Stimulated activated CD4-positive, alpha-beta T cell treated with anti-CD3 and anti-CD28 coated beads, Interleukin-2, amount 100 ng/mL, for 4 hours (primary cell): ENCODE measurements at regions not wholly inside any gene's neighbourhood (a gene's known extent, or its start where the extent isn't known, plus 50 kb on each side); places are given as distances from the start of the nearest gene placed in this dataset.

Experiments
- DNase-seq: peaks from one replicate; pipeline ENCODE4 v3.0.0-alpha.2; 2020; ENCODE audit warnings: low read depth

DNA sequence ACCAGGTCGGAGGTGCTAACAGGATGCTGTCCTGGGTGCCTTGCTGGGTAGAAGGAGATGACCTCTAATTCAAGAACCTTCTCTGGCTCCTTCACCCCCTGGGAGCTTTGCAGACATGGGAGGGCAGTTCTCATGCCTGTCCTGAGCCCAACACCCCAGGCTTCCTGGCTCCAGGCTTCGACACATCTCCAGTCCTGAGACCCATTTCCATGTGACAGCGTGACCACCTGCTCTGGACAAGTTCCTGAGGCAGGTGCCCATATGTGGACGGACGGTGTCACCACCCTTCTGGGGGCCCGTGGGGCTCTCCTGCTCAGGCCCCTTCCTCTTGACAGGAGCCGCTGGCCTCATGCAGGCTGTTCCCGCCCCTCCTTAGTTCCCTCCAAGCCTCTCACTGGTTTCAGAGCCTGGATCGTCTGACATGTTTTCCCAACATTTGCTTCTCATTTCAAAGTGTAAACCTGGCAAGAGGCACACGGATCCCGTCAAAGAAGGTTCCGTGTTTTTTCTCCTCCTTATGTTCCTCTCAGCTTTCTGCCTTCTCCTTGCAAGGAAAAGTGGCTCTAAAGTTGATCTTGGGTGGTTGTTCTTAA is 291.9 kb upstream of the RTL1 start:
- no peak for DNase-seq

DNA sequence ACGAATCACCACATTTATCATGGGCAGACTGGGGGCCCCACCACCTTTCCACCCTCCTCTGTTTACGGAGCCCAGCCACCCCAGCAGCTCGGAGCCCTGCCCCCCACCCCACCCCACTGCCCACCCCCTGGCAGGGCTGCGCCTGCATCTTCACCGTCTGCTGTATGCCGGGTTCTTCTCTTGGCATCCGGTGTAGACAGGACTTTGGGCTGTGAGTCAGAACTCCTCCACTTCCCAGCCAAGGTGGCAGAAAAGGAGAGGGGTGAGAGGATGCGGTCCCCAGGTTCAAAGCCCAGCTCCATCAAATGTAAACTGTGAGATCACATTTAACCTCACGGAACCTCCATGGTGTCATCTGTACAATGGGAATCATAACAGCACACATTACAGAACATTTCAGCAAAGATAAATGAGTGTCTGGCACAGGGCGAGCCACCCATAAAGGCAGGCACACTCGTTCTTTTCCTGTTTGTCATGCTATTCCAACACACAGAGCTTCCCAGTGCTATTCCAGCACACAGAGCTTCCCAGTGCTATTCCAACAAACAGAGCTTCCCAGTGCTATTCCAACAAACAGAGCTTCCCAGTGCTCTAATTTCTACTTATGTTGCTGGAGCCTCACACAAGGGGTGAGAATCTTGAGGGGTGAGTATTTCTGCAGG is 292.7 kb upstream of the RTL1 start:
- no peak for DNase-seq

DNA sequence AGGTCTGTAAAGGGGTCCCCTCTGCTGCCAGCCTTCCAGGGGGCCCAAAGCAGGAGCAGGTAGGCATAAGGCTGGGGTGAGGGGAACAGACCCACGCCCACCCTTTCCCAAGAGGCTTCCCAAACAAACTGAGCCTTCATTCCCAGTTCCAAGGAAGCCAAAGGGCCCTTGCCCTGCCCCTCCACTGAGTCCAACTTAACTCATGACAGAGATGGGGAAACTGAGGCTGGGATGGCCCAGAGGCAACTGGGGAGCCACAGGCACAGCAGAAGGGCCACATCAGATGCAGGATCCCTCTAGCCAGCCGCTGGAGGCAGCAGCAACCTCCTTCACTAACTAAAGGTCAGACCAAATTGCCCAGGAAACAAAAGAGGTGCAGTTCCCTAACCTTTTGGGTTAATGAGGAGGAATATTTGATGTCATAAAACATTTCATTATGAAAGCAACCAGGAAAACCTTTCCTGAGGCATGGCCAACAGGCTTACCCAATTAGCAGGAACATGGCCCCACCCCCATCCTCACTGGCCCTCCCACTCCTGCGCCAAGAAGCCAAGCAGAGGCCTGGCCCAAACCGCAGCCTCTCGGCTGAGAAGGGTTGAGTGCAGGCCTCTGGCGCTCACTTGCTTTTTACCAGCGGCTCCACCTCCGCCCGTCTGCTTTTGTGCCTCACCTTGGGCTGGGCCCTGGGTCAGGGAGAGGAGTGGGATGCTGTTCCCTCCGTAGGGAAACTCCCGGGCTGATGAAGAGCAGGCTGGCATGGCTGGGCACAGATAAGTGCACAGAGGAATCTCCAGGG is 293.5 kb upstream of the RTL1 start:
- no peak for DNase-seq

DNA sequence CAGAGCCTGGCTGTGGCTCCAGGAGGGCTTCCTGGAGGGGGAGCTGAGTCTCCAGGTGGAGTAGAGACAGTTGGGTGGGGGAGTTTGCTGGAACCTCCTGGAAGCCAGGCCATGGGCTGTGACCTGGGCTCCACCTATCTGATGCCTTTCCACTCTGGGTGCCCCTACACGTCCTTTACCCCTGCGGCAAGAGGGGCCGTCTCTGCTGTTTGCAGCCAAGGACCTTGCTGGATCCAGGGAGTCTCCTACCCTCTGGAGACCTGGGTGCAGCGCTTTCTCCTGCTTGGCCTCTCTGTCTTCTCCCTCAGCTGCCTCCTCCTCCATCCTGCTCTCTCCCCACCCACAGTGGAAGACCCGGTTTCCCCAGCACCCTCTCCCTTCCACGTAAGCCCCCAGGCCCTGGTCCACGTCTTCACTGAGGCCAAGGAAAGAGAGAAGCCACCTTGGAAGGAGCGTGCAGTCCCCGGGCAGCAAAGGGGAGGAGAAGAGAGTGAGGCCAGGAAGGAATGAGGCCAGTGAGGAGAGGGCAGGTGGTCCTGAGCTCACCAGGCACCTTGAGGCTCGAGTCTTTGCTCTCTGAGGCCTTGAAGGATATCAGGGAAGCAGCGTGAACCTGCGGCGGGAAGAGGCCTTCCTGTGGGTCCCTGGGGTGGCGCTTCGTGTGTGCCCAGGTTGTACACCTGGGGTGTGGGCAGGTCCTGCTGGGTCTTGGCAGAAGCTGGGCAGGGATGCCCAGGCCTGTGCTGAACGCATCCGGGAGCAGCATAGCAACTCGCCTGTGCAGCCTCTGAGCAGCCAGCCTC is 294.3 kb upstream of the RTL1 start:
- no peak for DNase-seq

DNA sequence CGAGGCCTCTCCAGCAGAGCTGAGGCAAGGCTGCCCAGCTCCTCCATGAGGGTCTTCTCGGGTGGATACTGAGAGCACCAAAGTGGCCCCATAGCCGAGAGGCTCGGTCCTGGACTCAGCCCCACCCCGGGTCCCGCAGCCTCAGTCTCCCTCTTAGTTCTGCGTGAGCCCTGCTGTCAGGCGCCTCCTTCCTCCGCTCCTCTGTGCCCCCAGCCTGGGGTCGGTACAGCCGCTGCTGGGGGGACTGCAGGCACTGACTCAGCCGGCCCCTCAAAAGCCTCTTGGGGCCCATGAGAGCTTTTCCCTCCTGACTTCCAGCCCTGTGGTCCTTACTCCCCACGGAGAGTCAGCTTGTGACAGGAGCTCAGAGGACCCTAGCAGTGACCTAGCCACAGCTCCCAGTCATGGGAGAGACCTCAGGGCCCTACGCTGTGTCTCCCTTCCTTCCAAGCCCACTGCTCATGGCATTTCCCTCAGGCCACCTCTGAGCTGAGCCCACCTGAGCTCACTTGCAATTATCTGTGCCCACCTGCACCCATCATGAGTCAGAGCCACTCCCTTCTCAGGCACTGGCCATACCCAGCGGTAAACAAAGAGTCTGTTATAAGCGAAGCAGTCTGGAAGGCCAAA is 295.0 kb upstream of the RTL1 start:
- no peak for DNase-seq

DNA sequence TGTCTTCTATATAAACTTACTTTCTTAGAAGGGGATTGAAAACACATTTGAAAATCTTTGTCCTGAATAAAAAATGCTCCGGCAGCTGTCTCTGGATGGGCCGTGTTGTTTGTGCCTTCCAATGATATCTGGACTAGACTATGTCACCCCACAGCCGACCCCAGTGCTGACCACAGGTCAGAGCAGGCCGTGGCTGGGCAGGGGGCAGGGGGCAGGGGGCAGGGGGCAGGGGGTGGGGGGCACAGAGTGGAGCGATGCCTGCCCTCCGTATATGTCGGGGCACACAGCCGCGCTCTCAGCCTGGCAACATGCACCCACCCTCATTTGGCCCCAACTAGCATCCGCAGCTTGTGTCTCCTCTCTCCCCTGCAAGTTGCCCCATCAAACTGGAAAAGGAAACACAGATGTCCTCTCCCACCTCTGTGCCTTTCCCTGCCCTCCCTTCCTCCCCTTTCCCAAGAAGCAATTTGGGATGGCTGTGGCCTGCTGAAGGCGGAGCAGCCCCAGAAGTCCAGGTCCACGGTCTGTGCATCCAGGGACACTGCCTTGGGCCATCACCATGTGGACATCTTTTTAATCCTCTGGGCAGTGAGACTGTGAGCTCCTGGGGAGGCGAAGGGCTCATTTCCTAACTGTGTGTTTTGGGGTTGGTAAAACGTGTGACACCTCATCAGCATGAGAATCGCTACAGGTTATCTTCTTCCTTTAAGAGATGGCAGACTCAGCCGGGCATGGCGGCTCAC is 295.7 kb upstream of the RTL1 start:
- DNase-seq: no peak

DNA sequence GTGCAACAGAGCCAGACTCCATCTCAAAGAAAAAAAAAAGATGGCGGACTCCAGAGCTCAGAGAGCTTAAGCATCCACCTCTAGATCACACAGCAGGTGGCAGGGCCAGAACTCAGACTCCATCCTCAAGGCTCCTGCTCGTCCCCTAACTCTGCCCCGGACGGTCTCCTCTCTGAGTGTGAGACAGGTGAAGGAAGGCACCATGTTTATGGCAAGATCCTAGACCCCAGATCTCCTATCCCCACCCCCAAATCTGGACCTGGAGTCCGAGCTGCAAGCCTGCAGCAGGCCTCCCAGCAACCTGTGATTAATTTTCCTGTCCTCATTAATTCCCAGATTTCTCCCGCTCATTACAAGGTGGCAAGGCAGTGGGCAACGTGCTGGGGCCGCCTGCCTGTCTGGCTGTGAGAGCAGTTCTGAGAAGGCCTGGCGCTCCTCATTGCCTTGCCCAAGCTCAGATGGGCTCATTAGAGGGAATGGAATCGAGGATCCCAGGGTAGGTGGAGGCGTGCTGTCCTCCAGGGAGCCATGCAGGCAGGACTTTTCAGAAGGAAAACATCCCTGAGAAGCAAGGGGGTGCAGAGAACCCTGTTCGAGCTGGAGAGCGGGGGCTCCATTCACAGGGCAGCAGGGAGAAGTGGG is 296.6 kb upstream of the RTL1 start:
- no peak for DNase-seq

DNA sequence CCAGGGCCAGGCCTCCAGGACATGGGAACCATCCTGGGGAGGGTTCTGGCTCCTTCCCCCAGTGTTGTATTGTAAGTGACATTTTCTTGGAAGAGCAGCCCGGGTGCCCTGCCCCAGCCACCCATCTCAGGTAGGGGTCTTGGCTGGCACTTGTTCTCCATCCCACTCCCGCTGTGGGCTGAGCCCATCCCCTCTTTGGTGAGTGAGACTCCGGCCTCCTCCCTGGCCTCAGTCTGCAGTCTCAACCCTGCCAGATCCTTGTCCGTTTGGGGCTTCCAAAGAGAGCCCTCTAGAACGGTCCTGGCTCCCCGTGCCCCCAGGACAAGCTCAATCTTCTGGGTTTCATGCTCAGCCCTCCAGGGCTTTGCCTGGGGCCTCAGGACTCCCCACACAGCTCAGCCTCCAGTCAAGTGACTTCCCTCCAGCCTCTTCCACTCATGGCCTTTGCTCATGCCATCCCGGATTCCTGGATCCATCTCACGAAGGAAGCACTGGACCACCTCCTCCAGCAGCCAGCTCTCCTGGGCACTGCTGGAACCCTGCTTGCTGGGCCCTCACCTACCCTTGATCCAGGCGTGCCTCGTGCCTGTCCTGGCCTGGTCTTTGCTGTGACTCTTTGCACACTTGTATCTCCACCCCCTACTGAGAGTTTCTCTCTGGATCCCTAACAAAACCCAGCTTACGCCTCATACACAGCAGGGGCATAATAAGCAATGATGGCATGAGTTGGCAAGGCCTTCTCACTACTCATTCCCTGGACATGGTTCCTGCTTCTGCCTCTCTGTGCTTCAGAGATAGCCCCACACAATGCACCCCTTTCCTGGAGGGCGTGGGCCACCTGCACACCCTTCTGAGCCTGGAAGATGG is 297.4 kb upstream of the RTL1 start:
- DNase-seq: no peak

DNA sequence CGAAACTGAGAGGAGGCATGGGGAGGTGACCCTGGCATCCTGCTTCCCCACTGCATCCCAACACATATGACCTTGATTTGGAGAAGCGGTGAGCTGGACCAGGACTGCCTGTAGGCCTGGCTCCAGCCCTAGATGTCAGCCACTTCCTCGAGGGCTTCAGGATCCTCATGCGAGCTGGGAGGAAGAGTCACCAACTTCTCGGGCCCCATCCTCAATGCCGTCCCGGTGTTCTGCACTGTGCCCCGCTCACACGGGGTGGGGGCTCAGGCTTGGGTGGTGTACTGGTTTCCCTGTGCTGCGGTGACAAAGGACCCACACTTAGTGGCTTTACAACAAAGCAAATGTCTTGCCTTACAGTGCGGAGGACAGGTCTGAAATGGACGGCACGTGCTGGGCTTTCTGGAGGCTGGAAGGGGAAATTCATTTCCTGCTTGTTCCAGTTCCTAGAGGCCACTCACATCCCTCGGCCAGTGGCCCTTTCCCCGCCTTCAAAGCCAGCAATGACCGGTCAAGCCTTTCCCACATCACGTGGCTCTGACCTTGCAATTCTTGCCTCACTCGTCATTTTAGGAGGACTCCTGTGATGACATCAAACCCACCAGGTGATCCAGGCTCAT is 298.1 kb upstream of the RTL1 start:
- no peak for DNase-seq

DNA sequence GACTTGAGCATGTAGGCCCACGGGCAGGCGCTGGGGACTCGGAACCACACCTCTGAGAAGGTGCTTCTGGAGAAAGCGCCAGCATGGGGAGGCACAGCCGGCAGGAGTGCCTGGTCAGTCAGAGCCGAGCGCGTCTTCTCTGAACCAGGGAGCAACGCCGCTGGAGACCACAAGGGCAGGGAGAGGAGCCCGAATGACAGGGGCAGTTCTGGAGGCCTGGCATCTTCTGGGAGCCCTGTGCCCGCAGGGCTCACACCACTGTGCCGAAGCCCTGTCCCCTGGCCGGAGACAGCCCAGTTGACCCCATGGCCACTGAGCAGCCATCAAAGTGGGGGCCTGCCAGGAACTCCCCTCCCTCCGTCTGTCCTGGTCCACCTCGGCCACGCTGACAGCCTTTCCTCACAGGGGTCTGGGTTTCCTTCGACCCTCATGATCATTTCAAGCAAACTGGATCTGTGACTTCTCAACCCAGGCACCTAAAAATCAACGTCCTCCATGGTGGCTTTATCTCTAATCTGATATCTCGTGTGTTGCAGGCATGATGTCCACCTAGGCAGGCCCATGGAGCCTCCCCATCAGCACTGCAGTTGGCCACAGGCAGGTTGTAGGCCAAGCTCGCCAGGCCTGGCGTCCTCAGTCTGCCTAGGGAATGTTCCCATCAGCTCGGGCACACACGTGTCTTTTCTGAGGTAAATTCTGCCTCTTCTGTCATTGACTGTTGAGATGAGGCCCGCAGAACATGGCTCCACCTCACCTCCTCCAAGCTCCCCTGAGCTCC is 299.3 kb upstream of the RTL1 start:
- DNase-seq: no peak

DNA sequence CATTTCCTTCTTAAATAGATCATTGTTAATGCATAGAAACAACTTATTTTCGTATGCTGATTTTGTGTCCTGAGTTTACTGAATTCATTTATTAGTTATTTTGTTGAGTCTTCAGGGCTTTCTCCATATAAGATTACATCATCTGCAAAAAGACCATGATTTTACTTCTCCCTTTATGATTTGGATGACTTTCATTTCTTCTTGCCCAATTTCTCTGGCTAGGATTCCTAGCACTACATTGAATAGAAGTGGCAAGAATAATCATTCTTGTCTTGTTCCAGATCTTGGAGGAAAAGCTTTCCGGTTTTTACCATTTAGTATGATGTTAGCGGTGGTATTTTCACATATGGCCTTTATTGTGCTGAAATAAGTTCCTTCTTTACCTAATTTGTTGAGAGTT is 303.0 kb upstream of the RTL1 start:
- DNase-seq: no peak

DNA sequence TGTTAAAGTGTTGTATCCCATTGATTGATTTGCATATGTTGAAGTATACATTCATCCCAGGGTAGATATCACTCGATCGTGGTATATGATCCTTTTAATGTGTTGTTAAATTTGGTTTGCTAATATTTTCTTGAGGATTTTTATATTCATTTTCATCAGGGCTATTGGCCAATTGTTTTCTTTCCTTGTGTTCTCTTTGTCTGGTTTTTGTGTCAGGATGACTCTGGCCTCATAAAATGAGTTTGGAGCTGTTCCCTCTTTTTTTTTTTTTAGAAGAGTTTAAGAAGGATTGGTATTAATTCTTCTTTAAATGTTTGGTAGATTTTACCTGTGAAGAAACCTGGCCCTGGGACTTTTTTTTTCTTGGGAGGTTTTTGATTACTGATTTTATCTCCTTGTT is 303.5 kb upstream of the RTL1 start:
- no peak for DNase-seq

DNA sequence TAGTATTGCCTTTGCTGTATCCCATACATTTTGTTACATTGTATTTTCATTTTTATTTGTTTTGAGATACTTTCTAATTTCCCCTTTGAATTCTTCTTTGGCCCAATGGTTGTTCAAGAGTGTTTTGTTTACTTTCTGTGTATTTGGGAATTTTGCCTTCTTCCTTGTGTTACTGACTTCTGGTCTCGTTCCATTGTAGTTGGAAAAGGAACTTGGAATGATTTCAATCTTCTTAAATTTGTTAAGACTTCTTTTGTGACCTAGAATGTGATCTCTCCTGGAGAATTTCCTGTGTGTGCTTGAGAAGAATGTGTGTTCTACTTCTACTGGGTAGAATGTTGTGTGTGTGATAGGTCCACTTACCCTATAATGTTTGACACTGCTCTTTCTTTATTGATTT is 304.4 kb upstream of the RTL1 start:
- DNase-seq: no peak

DNA sequence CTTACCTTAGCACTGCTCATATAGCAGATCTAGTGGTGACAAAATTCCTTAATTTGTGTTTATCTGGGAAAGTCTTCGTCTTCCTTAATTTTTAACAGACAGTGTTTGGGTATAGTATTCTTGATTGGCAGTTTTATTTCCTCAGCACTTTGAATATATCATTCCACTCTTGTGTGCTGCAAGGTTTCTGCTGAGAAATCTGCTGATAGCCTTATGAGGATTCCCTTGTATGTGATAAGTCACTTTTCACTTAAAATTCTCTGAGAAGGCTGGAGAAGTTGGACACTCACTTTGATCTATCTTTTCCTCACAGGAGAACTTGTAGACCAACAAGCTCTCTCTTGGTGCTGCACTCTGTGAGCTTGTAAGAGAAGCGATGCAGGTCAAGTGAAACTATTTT is 306.1 kb upstream of the RTL1 start:
- DNase-seq: no peak

DNA sequence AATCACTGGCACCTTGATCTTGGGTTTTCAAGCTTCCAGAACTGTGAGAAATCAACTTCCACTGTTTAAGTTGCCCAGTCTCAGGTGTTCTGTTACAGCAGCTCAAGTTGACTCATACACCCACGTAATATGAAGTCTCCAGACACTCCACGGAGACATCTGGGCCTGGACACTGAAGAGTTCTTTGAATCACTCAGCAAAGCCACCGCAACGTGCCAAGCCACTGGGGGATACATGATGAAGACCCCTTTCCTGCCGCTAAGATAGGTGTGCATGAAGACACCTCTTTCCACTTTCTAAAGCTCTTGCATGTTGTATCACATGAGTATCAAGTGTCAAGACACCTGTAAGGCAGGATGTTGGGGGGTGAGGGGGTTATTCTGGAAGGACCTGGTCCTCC is 311.7 kb upstream of the RTL1 start:
- DNase-seq: no peak

DNA sequence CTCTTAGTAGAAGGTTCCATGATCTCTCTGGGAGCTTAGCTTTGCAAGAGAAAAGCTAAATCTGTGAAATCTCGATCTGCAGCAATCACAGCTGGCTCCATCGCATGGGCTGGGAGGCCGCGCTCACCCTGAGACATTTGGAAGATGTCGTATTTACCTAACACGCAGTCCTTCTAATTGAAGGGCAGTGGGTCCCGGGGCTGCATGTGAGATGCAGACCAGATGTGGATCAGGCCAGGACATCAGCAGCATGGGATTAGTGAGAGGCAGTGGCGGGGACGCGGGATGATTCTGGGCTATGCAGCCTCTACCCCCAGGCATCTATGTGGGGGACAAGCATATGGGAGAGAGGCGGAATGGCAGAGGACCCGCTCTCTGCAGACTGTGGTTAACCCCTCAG is 312.4 kb upstream of the RTL1 start:
- no peak for DNase-seq

DNA sequence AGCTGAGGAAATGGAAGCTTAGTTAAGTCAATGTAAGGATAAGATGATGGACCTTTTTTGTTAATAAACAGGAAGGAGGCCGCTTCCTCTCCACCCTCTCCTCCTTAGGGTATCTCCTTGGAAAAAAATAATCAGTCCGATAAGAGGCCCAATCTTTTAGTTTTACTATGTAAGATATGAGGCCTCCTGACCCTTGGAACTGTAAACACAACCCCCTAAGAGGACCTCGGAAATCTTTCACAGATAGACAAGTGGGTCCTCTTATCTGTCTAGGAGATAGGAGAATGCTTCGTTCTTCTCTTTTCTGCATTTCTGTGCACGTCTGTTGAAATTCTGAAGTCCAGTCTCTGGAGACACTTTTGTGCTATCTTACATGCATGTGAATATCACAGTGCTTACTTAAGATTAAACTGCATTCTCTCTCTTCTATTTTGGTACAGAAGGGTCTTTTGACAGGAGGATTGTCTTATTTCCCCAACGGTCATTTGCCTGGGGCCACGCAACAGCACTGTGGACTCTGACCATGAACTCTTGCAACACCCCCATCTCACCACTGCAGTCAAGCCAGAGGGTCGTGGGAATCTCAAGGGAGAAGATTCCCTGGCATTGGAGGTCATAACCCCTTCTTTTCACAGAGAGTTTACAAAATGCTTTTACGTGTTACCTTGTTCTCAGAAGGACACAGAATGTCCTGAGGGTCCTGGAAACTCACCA is 313.0 kb upstream of the RTL1 start:
- DNase-seq: no peak

DNA sequence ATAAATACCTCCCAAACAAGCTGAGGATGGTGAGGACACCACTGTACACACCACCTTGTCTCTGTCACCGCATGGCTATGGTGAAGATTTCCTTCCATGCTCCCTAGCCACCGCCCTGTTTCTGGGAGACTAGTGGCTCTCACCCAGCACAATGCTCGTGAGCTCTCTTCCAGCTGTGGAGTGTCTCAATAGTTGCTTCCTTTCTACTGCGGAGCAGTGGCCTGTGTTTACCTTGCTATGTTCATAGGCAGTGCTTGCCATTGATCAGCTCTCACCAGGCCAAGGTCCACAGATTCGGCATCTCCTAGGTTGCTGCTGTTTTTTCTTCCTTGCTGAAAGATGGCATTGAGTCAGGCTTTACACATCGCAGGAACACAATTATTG is 313.6 kb upstream of the RTL1 start:
- no peak for DNase-seq
